Erythroblast (primary cell): ENCODE measurements at regions not wholly inside any gene's neighbourhood (a gene's known extent, or its start where the extent isn't known, plus 50 kb on each side); places are given as distances from the start of the nearest gene placed in this dataset.

Experiments
- GATA1 ChIP-seq: IDR thresholded peaks from 2 replicates; pipeline ENCODE4 v1.6.1; 2011; ENCODE audit warnings: low read depth, mild to moderate bottlenecking, control low read depth, low read length, moderate library complexity
- POLR2A ChIP-seq: IDR thresholded peaks from 2 replicates; pipeline ENCODE4 v1.6.1; 2011; ENCODE audit warnings: mild to moderate bottlenecking, low read length

DNA sequence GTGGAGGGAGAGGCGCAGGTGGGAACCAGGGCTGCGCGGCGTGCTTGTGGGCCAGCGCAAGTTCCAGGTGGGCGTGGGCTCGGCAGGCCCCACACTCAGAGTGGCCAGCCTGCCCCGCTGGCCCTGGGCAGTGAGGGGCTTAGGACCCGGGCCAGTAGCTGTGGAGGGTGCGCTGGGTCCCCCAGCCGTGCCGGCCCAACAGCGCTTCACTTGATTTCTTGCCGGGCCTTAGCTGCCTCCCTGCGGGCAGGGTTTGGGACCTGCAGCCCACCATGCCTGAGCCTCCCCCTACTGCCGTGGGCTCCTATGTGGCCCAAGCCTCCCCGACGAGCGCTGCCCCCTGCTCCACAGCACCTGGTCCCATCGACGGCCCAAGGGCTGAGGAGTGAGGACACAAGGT lies 1636.9 kb upstream of the SLC39A10 start:
- TF ChIP-seq POLR2A: no peak
- TF ChIP-seq GATA1: no peak
